Skeletal muscle tissue (tissue), 3 donors: ENCODE measurements at regions not wholly inside any gene's neighbourhood (a gene's known extent, or its start where the extent isn't known, plus 50 kb on each side); places are given as distances from the start of the nearest gene placed in this dataset.
"Not testable (repeated sequence)": the region's sequence is repeated elsewhere in the genome, so short reads cannot be mapped to it uniquely, and the experiment has no call there.

ENCODE experiments used
- H3K27ac ChIP-seq: one replicate; pipeline ENCODE4 v1.7.0; 2013; ENCODE audit warnings: mild to moderate bottlenecking, low read depth, low read length, inconsistent platforms
- H3K27me3 ChIP-seq, 3 donors: one replicate each; pipeline ENCODE4 v1.7.0; 2013; ENCODE audit warnings: low read length in 3 of 3; ENCODE audit not compliant: control insufficient read depth in 3 of 3, insufficient read depth in 3 of 3
- H3K36me3 ChIP-seq, 3 donors: one replicate each; pipeline ENCODE4 v1.7.0; 2013; ENCODE audit warnings: low read length in 3 of 3; ENCODE audit not compliant: control insufficient read depth in 3 of 3, insufficient read depth in 3 of 3
- H3K4me1 ChIP-seq, 3 donors: one replicate each; pipeline ENCODE4 v1.7.0; 2013; ENCODE audit warnings: low read length in 3 of 3, mild to moderate bottlenecking in 3 of 3; ENCODE audit not compliant: control insufficient read depth in 3 of 3, insufficient read depth in 3 of 3
- H3K4me3 ChIP-seq, 3 donors: one replicate each; pipeline ENCODE4 v1.7.0; 2013; ENCODE audit warnings: low read length in 3 of 3
- H3K9ac ChIP-seq, 3 donors: one replicate each; pipeline ENCODE4 v1.7.0; 2013; ENCODE audit warnings: low read length in 3 of 3, mild to moderate bottlenecking in 3 of 3, moderate library complexity in 2 of 3, low read depth in 1 of 3
- H3K9me3 ChIP-seq, 3 donors: one replicate each; pipeline ENCODE4 v1.7.0; 2013; ENCODE audit warnings: low read length in 3 of 3; ENCODE audit not compliant: control insufficient read depth in 3 of 3
- donor health status: Osteomylitis.

GRCh38 chr13:74278901-74279300 is 144.7 kb upstream of the KLF12 start:
- no peaks in the 10 kb centered on the region for H3K9me3 ChIP-seq
- no peak overlapping the region for H3K4me3 ChIP-seq
- H3K27me3 ChIP-seq = no peaks in the 10 kb centered on the region
- H3K36me3 ChIP-seq = no peaks in the 10 kb centered on the region
- no peak overlapping the region for H3K27ac ChIP-seq
- no peak overlapping the region for H3K9ac ChIP-seq
- no peaks in the 10 kb centered on the region for H3K4me1 ChIP-seq

- Histone ChIP-seq H3K9ac (no peak overlapping the region), H3K9me3 (peaks cover 0 to 3% (median 0%) of the 10 kb centered on the region in 3 donors)
Measured at GRCh38 chr13:74274916-74275315, 140.7 kb upstream of the KLF12 start.

GRCh38 chr13:74273581-74273980 is 139.4 kb upstream of the KLF12 start:
- H3K36me3 ChIP-seq = no peaks in the 10 kb centered on the region
- no peak overlapping the region for H3K4me3 ChIP-seq
- no peaks in the 10 kb centered on the region for H3K4me1 ChIP-seq
- peaks cover 0 to 3% (median 0%) of the 10 kb centered on the region in 3 donors for H3K9me3 ChIP-seq
- no peak overlapping the region for H3K9ac ChIP-seq
- no peak overlapping the region for H3K27ac ChIP-seq
- no peaks in the 10 kb centered on the region for H3K27me3 ChIP-seq

More at GRCh38 chr13:74274916-74275315, 140.7 kb upstream of the KLF12 start:
- no peaks in the 10 kb centered on the region for H3K4me1 ChIP-seq
- H3K27ac ChIP-seq = no peak overlapping the region
- H3K4me3 ChIP-seq = no peak overlapping the region
- H3K27me3 ChIP-seq = no peaks in the 10 kb centered on the region
- no peaks in the 10 kb centered on the region for H3K36me3 ChIP-seq

- no peak overlapping the region for H3K9ac ChIP-seq
- no peak overlapping the region for H3K27ac ChIP-seq
- no peaks in the 10 kb centered on the region for H3K27me3 ChIP-seq
- H3K4me1 ChIP-seq = no peaks in the 10 kb centered on the region
- H3K4me3 ChIP-seq = no peak overlapping the region
- no peaks in the 10 kb centered on the region for H3K36me3 ChIP-seq
- peaks cover 0 to 3% (median 0%) of the 10 kb centered on the region in 3 donors for H3K9me3 ChIP-seq
Measured at GRCh38 chr13:74272826-74273225, 138.6 kb upstream of the KLF12 start.

- no peak overlapping the region for H3K9ac ChIP-seq
- H3K4me3 ChIP-seq = no peak overlapping the region
- H3K27ac ChIP-seq = no peak overlapping the region
- H3K27me3 ChIP-seq = no peaks in the 10 kb centered on the region
- no peaks in the 10 kb centered on the region for H3K4me1 ChIP-seq
- no peaks in the 10 kb centered on the region for H3K36me3 ChIP-seq
- H3K9me3 ChIP-seq = peaks cover 0 to 8% (median 6%) of the 10 kb centered on the region in 3 donors
Measured at GRCh38 chr13:74270018-74270417, 135.8 kb upstream of the KLF12 start.

GRCh38 chr13:74266861-74267260 is 132.7 kb upstream of the KLF12 start:
- no peaks in the 10 kb centered on the region for H3K27me3 ChIP-seq
- H3K9ac ChIP-seq = no peak overlapping the region
- peaks cover 2 to 16% (median 6%) of the 10 kb centered on the region in 3 donors for H3K9me3 ChIP-seq
- no peak overlapping the region for H3K4me3 ChIP-seq
- H3K36me3 ChIP-seq = no peaks in the 10 kb centered on the region
- H3K27ac ChIP-seq = no peak overlapping the region
- no peaks in the 10 kb centered on the region for H3K4me1 ChIP-seq

GRCh38 chr13:74266309-74266708 is 132.1 kb upstream of the KLF12 start:
- Histone ChIP-seq H3K9ac (no peak overlapping the region), H3K27ac (no peak overlapping the region), H3K27me3 (no peaks in the 10 kb centered on the region), H3K36me3 (no peaks in the 10 kb centered on the region), H3K4me3 (no peak overlapping the region), H3K4me1 (no peaks in the 10 kb centered on the region), H3K9me3 (peaks cover 2 to 16% (median 3%) of the 10 kb centered on the region in 3 donors)

GRCh38 chr13:74264333-74264732 is 130.1 kb upstream of the KLF12 start:
- no peak overlapping the region for H3K27ac ChIP-seq
- H3K9ac ChIP-seq = no peak overlapping the region
- no peaks in the 10 kb centered on the region for H3K27me3 ChIP-seq
- H3K9me3 ChIP-seq = peaks cover 2 to 16% (median 3%) of the 10 kb centered on the region in 3 donors
- H3K4me3 ChIP-seq = no peak overlapping the region
- H3K4me1 ChIP-seq = no peaks in the 10 kb centered on the region
- no peaks in the 10 kb centered on the region for H3K36me3 ChIP-seq

- peaks cover 2 to 12% (median 3%) of the 10 kb centered on the region in 3 donors for H3K9me3 ChIP-seq
- H3K27ac ChIP-seq, H3K36me3 ChIP-seq, H3K4me1 ChIP-seq, H3K27me3 ChIP-seq, H3K4me3 ChIP-seq, H3K9ac ChIP-seq: not testable (repeated sequence)
Measured at GRCh38 chr13:74260420-74260819, 126.2 kb upstream of the KLF12 start.

GRCh38 chr13:74259641-74260040 is 125.4 kb upstream of the KLF12 start:
- Histone ChIP-seq H3K36me3 (no peaks in the 10 kb centered on the region), H3K9me3 (peaks cover 0 to 6% (median 2%) of the 10 kb centered on the region in 3 donors), H3K4me1 (no peaks in the 10 kb centered on the region), H3K4me3 (no peak overlapping the region), H3K27ac (no peak overlapping the region), H3K27me3 (no peaks in the 10 kb centered on the region), H3K9ac (no peak overlapping the region)

- H3K9ac ChIP-seq = no peak overlapping the region
- H3K9me3 ChIP-seq = peaks cover 0 to 2% (median 2%) of the 10 kb centered on the region in 3 donors
- H3K4me3 ChIP-seq = no peak overlapping the region
- H3K27me3 ChIP-seq = no peaks in the 10 kb centered on the region
- no peaks in the 10 kb centered on the region for H3K4me1 ChIP-seq
- no peaks in the 10 kb centered on the region for H3K36me3 ChIP-seq
- no peak overlapping the region for H3K27ac ChIP-seq
Measured at GRCh38 chr13:74258961-74259360, 124.8 kb upstream of the KLF12 start.
